ENCODE measurements at regions not wholly inside any gene's neighbourhood (a gene's known extent, or its start where the extent isn't known, plus 50 kb on each side); places are given as distances from the start of the nearest gene placed in this dataset.

- no peak for TF ChIP-seq POLR2A (IDR thresholded peaks at IDR 0.05)
- TF ChIP-seq, protein P1, sequence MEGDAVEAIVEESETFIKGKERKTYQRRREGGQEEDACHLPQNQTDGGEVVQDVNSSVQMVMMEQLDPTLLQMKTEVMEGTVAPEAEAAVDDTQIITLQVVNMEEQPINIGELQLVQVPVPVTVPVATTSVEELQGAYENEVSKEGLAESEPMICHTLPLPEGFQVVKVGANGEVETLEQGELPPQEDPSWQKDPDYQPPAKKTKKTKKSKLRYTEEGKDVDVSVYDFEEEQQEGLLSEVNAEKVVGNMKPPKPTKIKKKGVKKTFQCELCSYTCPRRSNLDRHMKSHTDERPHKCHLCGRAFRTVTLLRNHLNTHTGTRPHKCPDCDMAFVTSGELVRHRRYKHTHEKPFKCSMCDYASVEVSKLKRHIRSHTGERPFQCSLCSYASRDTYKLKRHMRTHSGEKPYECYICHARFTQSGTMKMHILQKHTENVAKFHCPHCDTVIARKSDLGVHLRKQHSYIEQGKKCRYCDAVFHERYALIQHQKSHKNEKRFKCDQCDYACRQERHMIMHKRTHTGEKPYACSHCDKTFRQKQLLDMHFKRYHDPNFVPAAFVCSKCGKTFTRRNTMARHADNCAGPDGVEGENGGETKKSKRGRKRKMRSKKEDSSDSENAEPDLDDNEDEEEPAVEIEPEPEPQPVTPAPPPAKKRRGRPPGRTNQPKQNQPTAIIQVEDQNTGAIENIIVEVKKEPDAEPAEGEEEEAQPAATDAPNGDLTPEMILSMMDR (IDR thresholded peaks at IDR 0.05), result no peak
Observed at GRCh38 chr5:58268268-58268667, 191.6 kb downstream of the PLK2 start.

Data from lower leg skin (tissue), 3 donors.